Stimulated activated CD4-positive, alpha-beta T cell treated with anti-CD3 and anti-CD28 coated beads, Interleukin-1b, Interleukin-23, amount 100 ng/mL, for 48 hours (primary cell): ENCODE measurements at regions not wholly inside any gene's neighbourhood (a gene's known extent, or its start where the extent isn't known, plus 50 kb on each side); places are given as distances from the start of the nearest gene placed in this dataset.
"Not testable (repeated sequence)": the region's sequence is repeated elsewhere in the genome, so short reads cannot be mapped to it uniquely, and the experiment has no call there.

Experiments
- DNase-seq: peaks from one replicate; pipeline ENCODE4 v3.0.0-alpha.2; 2020

DNA sequence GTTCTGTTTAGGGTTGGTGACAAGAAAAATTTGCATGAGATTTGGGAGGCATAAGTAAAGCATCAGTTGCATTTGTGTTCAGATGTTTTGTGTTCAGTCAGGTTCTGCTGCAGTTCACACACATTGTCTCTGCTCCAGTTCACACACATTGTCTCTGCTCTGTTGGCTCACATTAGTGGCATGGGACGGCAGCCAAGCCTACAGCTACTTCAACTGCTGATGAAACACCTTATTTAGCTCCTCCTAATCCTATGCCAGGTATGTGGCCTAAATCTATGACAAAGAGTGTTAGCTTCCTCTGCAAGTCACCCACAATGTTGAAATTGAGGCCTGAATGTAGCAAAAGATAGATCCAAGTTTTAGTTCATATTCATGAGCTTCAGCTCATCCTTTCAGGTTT, 278.1 kb upstream of the SYNCRIP start:
- DNase-seq, result no peak

DNA sequence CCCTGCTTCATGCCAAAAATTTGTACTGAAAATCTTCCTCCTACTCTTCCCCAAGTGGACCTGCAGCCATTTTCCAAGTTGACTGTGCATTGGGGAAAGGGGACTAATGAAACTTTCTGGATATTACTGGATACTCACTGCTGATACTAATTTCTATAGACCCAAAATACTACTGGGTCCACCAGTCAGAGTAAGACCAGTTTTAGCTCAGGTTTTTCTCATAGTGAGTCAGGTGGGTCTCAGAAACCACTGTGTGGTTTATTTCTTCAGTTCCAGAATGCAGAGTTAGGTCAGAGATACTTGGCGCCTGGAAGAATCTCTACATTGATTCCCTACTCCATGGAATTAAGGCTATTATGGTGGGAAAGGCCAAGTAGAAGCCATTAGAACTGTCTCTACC, 274.8 kb upstream of the SYNCRIP start:
- no peak for DNase-seq

DNA sequence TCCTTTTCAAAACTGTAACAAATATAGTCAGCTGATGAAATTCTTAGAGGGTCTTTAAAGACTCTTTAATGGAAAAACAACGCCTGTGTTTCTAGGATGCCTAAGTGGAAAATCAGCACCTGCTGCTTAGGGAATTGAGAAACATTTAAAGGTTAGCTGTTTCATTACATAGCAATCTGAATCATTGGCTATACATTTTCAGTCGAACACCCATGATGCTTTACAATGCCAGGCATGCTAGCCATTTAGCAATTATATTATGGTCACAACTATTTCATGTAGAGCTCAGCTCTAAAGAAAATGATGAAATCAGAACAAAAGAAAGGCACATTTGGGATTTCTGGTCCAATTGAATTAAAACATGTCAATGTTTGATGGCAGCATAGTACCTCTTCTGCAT, 270.3 kb upstream of the SYNCRIP start:
- no peak for DNase-seq

DNA sequence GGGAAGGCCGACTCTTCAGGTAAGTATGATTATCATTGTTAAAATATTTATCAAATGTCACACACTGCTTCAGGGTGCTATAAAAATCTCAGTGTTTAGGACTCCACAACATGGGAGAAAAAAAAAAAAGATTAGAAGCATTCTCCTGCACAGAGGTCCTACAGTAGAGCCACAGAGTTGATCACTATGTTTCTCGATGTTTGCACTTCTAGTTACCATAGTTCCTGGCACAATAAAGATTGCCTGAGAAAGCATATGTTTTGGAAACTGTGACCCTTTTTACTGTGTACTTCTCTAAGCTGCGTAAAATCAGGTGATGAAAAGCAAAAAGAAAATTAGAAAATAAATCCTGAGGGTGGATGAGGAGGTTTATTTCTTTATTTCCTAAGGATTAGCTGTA, 269.9 kb upstream of the SYNCRIP start:
- no peak for DNase-seq

DNA sequence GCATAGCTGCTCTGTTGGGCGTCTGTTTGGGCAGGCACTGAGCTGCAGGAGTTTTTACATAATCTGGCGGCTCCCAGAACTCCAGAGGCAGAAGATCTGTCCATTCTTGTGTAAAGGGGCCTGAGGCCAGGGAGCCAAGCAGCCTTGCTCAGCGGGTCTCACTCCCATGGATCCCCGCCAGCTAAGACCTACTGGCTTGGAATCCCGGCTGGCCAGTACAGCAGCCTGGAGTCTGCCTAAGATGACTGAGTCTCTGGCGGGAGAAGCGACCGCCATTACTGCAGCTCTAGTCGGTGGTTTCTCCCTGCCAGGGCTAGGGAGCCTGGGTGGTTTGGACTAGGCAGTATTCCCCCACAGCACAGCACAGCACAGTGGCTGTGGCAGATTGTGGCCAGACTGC, 268.4 kb upstream of the SYNCRIP start:
- no peak for DNase-seq

DNA sequence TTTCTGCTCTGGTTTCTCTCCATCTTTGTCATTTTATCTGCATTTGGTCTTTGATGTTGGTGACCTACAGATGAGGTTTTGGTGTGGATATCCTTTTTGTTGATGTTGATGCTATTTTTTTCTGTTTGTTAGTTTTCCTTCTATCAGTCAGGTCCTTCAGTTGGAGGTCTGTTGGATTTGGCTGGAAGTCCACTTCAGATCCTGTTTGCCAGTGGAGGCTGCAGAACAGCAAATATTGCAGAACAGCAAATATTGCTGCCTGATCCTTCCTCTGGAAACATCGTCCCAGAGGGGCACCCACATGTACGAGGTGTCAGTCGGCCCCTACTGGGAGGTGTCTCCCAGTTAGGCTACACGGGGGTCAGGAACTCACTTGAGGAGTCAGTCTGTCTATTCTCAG, 265.4 kb upstream of the SYNCRIP start:
- not testable (repeated sequence) for DNase-seq

DNA sequence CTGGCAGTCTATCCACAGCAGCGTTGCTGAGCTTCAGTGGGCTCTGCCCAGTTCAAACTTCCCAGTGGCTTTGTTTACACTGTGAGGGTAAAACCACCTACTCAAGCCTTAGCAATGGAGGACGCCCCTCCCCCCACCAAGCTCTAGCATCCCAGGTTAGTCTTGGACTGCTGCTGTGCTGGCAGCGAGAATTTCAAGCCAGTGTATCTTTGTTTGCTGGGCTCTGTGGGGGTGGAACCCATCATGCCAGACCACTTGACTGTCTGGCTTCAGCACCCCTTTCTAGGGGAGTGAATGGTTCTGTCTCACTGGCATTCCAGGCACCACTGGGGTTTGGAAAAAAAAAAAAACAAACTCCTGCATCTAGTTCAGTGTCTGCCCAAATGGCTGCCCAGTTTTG, 249.7 kb upstream of the SYNCRIP start:
- DNase-seq, result no peak

DNA sequence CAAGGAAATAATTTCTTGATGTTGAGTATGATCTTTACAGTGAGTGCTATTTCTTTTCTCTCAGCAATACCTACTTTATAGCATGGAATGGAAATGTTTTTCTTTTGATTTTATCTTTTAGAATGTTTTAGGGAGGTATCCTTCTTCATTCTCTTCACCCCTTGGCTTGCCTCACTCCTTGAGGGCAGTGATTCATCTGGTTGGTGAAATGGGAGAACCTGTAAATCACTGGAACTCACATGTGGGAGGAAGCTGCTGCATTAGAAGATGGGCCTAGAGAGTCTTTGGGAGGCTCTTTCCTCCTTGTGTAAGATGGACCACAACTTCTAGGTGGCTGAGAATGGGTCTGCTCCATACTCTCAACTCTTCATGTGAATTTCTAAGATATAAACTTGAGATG, 244.8 kb upstream of the SYNCRIP start:
- no peak for DNase-seq

DNA sequence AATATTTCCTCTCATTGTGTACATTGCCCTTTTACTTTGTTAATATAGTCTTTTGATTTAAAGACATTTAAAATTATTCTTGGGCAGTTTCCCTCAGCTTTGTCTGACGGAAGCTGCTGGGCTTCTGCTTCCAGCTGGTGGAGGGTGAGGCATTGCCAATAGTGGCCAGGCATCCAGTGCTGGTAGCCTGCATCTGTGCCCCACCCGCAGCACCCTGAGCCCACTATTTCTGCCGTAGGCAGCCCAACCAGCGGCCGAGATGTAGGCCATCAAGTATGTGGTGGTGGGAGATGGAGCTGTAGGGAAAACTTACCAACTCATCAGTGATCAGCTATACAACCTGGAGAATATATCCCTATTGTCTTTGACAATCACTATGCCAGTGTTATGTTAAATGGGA, 226.0 kb upstream of the SYNCRIP start:
- DNase-seq, result no peak

DNA sequence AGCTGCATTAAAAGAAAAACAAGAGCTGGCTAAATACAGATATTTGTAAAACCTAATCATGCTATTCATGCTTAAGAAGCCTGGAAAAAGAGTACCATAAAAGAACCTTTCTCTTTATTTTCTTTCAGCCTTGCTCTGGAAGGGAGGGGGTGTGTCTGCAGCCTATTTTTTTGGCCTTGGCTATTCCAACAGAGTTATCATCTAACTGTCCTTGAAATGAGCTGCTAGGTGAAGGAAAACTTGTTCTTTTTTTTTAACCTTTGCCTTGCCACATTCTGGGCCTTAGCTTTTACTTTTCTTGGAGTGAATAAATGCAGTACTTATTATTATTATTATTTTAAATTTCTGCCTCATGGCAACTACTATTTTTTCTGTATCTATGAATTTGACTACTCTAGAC, 224.9 kb upstream of the SYNCRIP start:
- no peak for DNase-seq

DNA sequence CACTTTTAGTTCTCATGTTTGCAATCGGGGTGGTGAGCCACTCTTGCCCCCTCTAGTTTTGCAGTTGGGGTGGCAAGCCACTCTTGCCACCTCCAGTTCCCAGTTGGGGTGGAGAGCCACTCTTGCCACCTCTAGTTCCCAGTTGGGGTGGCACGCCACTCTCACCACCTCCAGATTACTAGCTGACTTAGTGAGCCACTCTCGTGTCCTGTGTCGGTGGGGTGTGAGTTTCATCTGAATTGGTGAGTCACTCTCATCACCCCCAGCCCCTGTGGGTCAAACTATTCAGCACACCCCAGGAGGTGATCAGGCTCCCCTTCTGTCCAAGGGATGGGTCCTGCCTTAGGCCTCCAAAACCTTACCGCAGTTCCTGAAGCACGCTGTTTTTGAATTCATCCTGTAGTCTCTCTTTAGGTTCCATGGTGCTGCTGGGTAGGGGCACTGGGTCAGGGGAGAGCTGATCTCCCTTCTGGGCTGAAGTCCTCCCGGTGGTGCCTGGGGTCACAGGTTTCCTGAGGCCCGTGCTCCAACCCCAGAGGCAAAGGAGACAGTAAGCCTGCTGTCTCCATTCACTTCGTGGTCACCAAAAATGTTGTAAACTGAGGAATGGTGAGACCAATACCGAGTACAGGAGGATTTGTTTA, 224.2 kb upstream of the SYNCRIP start:
- DNase-seq, result no peak

DNA sequence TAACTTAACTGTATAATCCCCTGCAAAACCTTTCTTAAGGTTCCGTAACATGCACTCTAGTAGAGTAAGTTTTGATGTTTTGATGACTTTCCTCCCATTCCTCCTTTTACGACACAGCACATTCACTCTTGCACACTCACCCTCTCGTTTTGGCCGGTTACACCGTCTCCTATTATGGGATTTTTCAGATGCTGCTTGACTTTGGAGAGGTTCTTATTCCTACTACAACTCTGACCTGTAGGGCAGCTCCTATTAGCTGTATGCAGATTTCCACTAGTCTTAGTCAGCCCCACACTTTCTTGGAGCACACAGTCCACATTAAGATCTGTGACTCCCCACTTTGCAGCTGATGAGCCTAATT, 223.7 kb upstream of the SYNCRIP start:
- DNase-seq, result no peak

DNA sequence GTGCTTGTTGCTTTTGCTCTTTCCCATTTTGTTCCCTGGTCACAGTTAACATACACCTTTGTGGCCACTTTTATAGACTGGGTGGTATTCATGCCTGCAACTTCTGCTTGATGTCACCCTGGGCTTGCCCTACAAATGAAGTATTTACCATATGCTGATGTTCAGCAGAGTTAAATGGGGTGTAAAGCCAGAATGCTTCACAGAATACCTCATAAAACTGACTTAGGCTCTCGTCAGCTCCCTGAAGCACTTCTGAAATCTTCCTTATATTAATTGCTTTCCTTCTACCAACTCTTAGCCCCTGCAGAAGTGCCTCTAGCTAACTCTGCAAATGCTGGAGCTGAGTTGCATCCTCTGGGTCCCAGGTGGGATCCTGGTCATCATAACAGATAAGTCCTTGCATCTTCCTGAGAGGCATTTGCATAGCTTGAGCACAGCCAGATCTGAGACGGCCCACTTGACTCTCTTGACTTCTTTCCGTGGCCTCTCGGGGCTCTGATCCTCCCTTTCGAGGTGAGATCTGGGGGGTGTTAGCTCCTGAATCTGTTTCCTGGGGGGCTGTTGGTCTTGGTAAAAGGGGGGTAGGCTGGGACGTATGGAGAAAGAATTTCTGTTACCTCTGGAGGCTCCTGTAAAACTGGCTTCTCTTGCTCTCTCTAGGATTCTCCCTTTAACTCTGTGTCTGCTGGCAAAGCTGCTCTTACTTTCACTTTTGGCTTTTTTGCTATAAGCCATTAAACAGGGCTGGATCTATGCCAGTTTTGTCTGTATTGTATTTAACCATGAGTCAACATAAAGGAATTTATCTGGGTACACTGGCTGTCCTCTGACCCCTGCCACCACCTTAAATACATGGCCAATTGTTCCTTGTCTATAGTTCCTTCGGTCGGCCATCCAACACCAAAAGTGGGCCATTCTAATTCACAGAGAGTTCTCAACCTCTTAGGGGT, 223.0 kb upstream of the SYNCRIP start:
- DNase-seq, result no peak

DNA sequence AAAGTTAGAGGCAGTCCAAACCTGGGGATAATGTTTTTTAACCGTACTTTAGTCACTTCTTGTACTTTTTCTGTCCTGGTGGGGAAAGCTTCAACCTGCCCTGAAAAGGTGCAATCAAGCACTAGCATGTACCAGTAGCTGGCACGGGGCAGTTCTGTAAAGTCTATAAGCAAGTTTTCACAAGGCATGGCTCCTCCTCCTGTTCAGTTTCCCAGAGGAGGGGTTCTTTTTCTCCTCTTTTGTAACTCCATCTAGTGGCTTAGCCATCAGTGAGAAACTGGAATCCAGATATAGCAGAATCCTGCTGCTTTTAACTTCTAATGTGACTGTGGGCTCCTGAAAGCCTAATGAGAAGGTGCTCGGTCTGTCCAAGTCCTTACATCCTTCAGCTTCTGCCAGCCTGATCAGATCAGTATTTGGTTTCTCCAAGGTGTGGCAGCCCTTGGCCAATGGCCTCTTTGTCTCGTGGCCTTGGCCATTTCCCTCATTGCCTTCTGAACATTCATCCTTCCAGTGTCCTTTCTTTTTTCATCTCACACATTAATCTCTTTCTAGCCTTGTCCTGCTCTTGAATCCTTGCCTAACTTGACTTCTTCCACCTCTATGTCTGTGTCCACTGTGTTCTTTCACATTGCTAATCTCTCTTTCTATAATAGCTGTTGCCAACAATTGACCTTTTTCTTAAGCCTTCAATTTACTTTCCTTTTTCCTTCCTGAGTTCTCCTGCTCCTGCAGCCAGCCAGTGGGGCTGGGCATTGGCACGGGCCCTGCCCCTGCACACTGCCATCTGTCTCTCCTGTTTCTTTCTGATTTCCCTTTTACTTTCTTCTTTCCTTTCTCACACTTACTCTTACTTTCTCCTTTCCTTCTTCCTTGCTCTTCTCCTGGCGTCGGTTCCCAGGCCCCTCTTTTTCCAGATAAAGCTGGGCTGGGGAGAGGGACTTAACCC, 222.0 kb upstream of the SYNCRIP start:
- no peak for DNase-seq

DNA sequence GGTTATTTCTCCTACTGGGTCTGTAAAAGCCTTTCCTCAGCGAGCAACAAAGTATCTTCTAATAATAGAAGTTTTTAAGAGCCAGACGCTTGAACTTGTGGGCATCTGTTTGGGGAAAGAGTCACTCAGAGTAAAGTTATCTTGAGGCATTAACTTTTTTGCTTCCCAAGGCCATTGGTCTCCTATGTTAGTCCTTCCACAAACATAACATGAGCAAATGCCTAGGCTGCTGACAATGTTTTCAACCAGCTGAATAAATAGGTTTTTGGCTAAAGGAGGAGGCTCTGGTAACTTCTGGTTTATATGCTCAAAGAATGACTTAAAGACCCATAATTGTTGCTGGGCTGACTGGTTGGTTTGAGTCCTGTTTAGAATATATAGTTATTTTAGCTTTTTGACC, 213.5 kb upstream of the SYNCRIP start:
- DNase-seq, result no peak

DNA sequence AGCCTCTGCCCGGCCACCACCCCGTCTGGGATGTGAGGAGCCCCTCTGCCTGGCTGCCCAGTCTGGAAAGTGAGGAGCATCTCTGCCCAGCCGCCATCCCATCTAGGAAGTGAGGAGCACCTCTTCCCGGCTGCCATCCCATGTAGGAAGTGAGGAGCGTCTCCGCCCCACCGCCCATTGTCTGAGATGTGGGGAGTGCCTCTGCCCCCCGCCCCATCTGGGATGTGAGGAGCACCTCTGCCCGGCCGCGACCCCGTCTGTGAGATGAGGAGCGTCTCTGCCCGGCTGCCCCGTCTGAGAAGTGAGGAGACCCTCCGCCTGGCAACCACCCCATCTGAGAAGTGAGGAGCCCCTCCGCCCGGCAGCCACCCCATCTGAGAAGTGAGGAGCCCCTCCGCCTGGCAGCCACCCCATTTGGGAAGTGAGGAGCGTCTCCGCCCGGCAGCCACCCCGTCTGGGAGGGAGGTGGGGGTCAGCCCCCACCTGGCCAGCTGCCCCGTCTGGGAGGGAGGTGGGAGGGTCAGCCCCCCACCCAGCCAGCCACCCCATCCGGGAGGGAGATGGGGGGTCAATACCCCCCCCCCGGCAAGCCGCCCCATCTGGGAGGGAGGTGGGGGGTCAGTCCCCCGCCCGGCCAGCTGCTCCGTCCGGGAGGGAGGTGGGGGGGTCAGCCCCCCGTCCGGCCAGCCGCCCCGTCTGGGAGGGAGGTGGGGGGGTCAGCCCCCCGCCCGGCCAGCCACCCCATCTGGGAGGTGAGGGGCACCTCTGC, 195.8 kb upstream of the SYNCRIP start:
- DNase-seq, result not testable (repeated sequence)

DNA sequence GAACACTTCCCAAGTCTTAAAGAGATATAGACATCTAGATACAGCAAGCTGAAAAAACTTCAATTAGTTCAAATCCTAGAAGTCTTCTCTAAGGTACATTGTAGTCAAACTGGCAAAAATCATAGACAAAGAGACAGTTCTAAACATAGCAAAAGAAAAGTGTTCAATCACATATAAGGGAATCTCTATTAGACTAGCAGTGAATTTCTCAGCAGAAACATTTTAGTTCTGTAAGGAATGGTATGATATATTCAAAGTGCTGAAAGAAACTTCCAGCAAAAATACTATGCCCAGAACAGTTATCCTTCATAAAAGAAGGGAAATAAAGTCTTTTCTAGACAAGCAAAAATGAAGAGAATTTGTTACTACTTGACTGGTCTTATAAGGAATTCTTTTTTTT, 186.3 kb upstream of the SYNCRIP start:
- no peak for DNase-seq

DNA sequence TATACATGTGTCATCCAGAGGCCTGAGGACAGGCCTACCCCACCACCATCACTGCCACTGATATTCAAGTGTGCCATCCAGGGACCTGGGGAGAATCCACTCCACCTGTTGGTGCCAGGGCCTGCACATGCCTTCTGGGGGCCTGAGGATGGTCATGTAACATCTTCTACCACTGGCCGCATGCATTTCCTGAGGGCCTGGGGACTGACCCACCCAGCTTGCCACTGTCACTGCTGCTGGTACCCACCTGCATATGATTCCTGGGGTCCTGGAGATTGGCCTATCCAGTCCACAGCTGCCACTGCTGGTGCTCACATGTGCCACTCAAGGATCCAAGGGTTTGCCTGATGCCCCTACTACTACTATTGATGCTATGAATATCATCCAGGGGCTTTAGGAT, 184.3 kb upstream of the SYNCRIP start:
- no peak for DNase-seq

DNA sequence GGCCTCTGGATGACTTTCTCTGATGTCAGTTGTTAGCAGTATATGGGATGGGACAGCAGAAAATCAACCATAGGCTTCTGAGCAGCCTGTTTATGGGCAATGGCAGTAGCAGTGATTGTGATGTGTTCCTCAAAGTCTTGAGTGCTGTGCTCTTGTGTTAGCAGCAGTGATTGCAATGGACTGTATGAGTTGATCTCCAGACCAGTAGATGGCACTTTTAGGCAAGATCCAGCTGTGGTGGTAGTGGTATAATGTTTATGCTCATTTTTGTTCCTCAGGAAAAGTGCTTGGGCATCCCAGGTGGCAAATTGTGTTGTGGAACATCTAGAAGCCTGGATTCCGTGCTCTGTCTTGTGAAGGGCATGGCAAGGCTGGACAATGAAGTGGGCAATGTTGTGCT, 181.6 kb upstream of the SYNCRIP start:
- DNase-seq, result no peak

DNA sequence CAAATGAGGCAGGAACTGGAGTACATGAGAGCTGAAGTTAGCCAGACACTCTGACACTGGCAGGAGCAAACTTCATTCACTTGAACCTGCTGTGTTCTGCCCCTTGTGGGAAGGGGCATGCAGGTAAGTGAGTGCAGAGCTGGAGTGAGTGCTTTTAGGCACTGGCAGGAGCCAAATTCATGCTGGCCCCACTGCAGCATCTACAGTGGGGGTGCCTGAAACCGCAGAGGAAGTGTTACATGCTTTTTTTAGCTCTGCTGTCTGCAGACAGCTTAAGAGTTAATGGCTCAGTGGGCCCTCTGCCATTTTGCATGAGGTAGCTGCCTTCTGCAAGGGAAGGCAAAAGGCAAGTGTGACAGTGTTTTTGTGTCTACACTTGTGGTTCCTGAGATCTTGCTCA, 167.9 kb upstream of the SYNCRIP start:
- no peak for DNase-seq

DNA sequence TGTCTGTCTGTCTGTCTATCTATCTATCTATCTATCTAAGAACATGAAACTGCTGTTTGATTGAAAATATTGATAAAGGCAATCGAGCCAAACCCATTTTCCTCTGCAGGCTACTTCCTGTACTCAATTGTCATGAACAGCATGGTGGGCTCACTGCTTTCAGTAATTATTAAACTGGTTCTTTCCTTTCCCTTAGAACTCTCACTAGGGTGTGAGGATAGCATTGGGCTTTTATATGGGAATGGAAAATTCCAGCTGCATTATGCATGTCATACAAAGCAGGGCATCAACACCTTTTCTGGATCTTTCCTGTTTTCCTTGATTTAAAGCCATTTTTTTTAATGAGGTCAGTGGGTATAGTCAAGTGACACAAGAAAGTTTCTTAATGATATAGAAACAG, 161.0 kb upstream of the SYNCRIP start:
- DNase-seq, result no peak

DNA sequence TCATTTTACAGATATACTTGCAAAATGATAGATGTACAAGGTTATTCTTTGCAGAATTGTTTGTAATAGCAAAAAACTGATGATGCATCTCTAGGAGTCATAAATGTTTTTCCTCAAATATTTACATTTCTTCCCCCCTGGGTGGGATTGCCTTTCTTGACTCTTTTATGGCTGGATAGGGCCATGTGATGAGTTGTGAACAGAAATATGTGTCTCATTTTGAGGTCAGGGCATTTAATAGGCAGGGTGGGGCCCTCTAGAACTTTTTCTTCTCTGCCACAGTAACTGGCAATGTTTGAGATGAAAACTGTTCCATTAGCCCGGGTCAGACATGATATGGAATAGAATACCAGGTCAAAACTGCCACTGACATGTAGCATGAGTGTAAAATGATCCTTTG, 159.5 kb upstream of the SYNCRIP start:
- no peak for DNase-seq
